ENCODE measurements at regions not wholly inside any gene's neighbourhood (a gene's known extent, or its start where the extent isn't known, plus 50 kb on each side); places are given as distances from the start of the nearest gene placed in this dataset.

DNA sequence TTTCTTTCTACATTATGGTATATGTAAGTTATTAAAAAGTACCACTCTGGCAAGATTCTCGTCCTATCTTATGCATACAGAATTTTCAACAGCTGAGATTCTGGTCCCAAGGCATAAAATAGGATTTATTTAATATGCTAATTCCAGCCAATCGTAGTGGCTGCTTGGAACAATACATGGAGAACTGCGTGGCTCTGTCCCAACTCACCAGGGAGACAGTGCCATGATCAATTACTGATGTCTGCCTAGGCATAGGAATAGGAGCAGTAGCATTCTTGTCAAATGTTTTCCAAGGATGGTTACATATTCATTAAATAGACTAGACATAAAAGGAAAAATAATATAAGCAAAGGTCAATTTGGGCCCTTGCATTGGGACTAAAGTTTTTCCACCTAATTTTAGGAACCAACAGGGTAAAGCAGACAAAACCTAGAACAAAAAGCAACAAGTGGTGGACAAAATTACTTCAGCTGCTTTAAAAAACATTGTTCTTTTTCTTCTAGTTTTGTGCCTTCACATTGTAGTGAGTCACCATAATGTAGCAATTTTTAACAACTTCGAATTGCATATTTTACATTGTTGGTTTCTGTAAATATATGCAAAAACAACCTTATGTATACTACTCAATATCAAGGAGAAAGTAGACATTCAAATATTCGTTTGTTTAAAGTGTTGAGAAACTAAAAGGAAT is 232.8 kb upstream of the ATP5MC3 start:
- TF ChIP-seq, protein P1, sequence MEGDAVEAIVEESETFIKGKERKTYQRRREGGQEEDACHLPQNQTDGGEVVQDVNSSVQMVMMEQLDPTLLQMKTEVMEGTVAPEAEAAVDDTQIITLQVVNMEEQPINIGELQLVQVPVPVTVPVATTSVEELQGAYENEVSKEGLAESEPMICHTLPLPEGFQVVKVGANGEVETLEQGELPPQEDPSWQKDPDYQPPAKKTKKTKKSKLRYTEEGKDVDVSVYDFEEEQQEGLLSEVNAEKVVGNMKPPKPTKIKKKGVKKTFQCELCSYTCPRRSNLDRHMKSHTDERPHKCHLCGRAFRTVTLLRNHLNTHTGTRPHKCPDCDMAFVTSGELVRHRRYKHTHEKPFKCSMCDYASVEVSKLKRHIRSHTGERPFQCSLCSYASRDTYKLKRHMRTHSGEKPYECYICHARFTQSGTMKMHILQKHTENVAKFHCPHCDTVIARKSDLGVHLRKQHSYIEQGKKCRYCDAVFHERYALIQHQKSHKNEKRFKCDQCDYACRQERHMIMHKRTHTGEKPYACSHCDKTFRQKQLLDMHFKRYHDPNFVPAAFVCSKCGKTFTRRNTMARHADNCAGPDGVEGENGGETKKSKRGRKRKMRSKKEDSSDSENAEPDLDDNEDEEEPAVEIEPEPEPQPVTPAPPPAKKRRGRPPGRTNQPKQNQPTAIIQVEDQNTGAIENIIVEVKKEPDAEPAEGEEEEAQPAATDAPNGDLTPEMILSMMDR (IDR thresholded peaks at IDR 0.05; ENCODE audit: extremely low read depth in 1 of 2, insufficient read depth in 1 of 2, low read depth in 1 of 2, low read length in 2 of 2): no peak
- TF ChIP-seq POLR2A (IDR thresholded peaks at IDR 0.05; ENCODE audit: low read depth, low read length): no peak

Data from endothelial cell of umbilical vein (primary cell).